Endothelial cell of umbilical vein (primary cell): ENCODE measurements at regions not wholly inside any gene's neighbourhood (a gene's known extent, or its start where the extent isn't known, plus 50 kb on each side); places are given as distances from the start of the nearest gene placed in this dataset.

Experiments used
- EZH2 ChIP-seq: IDR thresholded peaks from 2 replicates; pipeline ENCODE4 v1.6.1; 2012; ENCODE audit warnings: borderline replicate concordance, low read depth, mild to moderate bottlenecking, moderate library complexity, low read length, inconsistent platforms; ENCODE audit not compliant: severe bottlenecking
- FOS ChIP-seq: IDR thresholded peaks from 2 replicates; pipeline ENCODE4 v1.6.1; 2011; ENCODE audit warnings: mild to moderate bottlenecking, low read length, moderate library complexity, borderline replicate concordance; ENCODE audit not compliant: insufficient read depth
- GATA2 ChIP-seq: IDR thresholded peaks from 2 replicates; pipeline ENCODE4 v1.7.0; 2011; ENCODE audit warnings: low read depth, mild to moderate bottlenecking, moderate library complexity, mixed read lengths, low read length; ENCODE audit not compliant: insufficient read length, insufficient read depth
- JUN ChIP-seq: IDR thresholded peaks from 2 replicates; pipeline ENCODE4 v1.6.1; 2011; ENCODE audit warnings: borderline replicate concordance, low read depth; ENCODE audit not compliant: insufficient read length, insufficient read depth
- MYC ChIP-seq: IDR thresholded peaks from one replicate; pipeline ENCODE4 v1.6.1; 2011; ENCODE audit warnings: mild to moderate bottlenecking, low read depth, low read length
- POLR2A ChIP-seq: IDR thresholded peaks from 2 replicates; pipeline ENCODE4 v1.6.1; 2012; ENCODE audit warnings: low read depth, mild to moderate bottlenecking, control low read depth, low read length
- POLR2AphosphoS5 ChIP-seq: IDR thresholded peaks from 2 replicates; pipeline ENCODE4 v1.6.1; 2012; ENCODE audit warnings: low read depth, mild to moderate bottlenecking, control low read depth, low read length, moderate library complexity; ENCODE audit not compliant: insufficient read depth
- TF ChIP-seq, protein P1 (sequence below), 2 donors: IDR thresholded peaks; 1 replicate in 1 of 2; 2 replicates in 1 of 2; pipeline ENCODE4 v1.5.1; 2011; ENCODE audit warnings: low read length in 2 of 2, mild to moderate bottlenecking in 2 of 2, moderate library complexity in 2 of 2, control low read depth in 1 of 2, inconsistent platforms in 1 of 2, low read depth in 1 of 2; ENCODE audit not compliant: insufficient read depth in 1 of 2; ENCODE audit errors: extremely low read depth in 1 of 2
- TF ChIP-seq, protein P2 (sequence below): IDR thresholded peaks from 2 replicates; pipeline ENCODE4 v1.6.1; 2011; ENCODE audit not compliant: insufficient read depth, insufficient read length

DNA sequence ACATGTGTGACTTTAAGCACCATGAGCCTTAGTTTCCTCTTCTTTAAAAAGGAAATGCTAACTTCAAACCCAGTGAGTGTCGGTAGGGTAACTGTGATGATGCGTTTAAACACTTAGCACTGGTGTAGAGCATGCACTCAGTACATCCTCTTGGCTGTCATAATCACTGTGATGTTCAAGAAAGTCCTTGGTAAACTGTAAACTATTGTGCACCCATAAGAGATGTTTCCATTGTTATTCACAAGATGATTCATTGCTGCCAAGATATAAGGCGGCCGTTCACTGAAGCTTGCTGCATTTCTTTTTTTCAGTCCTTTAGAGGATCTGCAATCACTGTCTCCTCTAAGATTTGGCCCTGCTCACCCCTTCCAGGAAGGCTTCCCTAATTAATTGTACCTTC lies 61.8 kb upstream of the DAB1 start:
- TF ChIP-seq POLR2A = no peak
- TF ChIP-seq, protein P1, sequence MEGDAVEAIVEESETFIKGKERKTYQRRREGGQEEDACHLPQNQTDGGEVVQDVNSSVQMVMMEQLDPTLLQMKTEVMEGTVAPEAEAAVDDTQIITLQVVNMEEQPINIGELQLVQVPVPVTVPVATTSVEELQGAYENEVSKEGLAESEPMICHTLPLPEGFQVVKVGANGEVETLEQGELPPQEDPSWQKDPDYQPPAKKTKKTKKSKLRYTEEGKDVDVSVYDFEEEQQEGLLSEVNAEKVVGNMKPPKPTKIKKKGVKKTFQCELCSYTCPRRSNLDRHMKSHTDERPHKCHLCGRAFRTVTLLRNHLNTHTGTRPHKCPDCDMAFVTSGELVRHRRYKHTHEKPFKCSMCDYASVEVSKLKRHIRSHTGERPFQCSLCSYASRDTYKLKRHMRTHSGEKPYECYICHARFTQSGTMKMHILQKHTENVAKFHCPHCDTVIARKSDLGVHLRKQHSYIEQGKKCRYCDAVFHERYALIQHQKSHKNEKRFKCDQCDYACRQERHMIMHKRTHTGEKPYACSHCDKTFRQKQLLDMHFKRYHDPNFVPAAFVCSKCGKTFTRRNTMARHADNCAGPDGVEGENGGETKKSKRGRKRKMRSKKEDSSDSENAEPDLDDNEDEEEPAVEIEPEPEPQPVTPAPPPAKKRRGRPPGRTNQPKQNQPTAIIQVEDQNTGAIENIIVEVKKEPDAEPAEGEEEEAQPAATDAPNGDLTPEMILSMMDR (IDR thresholded peaks at IDR 0.05; ENCODE audit: extremely low read depth in 1 of 2, insufficient read depth in 1 of 2, low read depth in 1 of 2, low read length in 2 of 2) = no peak
- TF ChIP-seq GATA2 = no peak
- TF ChIP-seq POLR2AphosphoS5 = no peak
- no peak for TF ChIP-seq EZH2
- no peak for TF ChIP-seq JUN
- no peak for TF ChIP-seq MYC
- TF ChIP-seq, protein P2, sequence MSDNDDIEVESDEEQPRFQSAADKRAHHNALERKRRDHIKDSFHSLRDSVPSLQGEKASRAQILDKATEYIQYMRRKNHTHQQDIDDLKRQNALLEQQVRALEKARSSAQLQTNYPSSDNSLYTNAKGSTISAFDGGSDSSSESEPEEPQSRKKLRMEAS = no peak
- no peak for TF ChIP-seq FOS
